HCT116 (cell line): ENCODE measurements at regions not wholly inside any gene's neighbourhood (a gene's known extent, or its start where the extent isn't known, plus 50 kb on each side); places are given as distances from the start of the nearest gene placed in this dataset.

Experiments
- ATF3 ChIP-seq: IDR thresholded peaks from 2 replicates; pipeline ENCODE4 v1.6.1; 2012
- CEBPB ChIP-seq: IDR thresholded peaks from 2 replicates; pipeline ENCODE4 v1.6.1; 2012; ENCODE audit warnings: low read depth
- CTCF ChIP-seq, 3 experiments: fragments of 200-600 bp in 1 of 3; sonication (generic) in 1 of 3; IDR thresholded peaks in 2 of 3; conservative IDR thresholded peaks in 1 of 3; 2 replicates each; pipeline ENCODE4 v1.5.1; 2012 to 2017; ENCODE audit warnings: low read depth in 2 of 3, low read length in 2 of 3, antibody characterized with exemption in 1 of 3, borderline replicate concordance in 1 of 3, control low read depth in 1 of 3, mild to moderate bottlenecking in 1 of 3, mixed read lengths in 1 of 3, mixed run types in 1 of 3, moderate library complexity in 1 of 3; ENCODE audit not compliant: insufficient read depth in 1 of 3
- EZH2 ChIP-seq: fragments of 200-600 bp; sonication (generic); IDR thresholded peaks from 2 replicates; pipeline ENCODE4 v1.6.1; 2017; ENCODE audit warnings: antibody characterized with exemption, mixed run types
- EZH2phosphoT487 ChIP-seq: fragments of 200-600 bp; IDR thresholded peaks from 2 replicates; pipeline ENCODE4 v1.6.1; 2018; ENCODE audit warnings: antibody characterized with exemption, borderline replicate concordance
- FOSL1 ChIP-seq: IDR thresholded peaks from 2 replicates; pipeline ENCODE4 v1.6.1; 2012; ENCODE audit warnings: low read depth
- MAX ChIP-seq: IDR thresholded peaks from 2 replicates; pipeline ENCODE4 v1.6.1; 2012
- POLR2A ChIP-seq: IDR thresholded peaks from 2 replicates; pipeline ENCODE4 v1.7.0; 2011; ENCODE audit warnings: borderline replicate concordance; ENCODE audit not compliant: insufficient read depth, insufficient read length; ENCODE audit errors: extremely low read depth
- POLR2AphosphoS5 ChIP-seq: IDR thresholded peaks from 2 replicates; pipeline ENCODE4 v1.6.1; 2011; ENCODE audit warnings: mild to moderate bottlenecking, low read depth, low read length, moderate library complexity
- RAD21 ChIP-seq: IDR thresholded peaks from 2 replicates; pipeline ENCODE4 v1.6.1; 2012; ENCODE audit warnings: low read depth, mild to moderate bottlenecking
- SRF ChIP-seq: IDR thresholded peaks from 2 replicates; pipeline ENCODE4 v1.6.1; 2012; ENCODE audit warnings: low read depth
- TCF7L2 ChIP-seq: IDR thresholded peaks from 2 replicates; pipeline ENCODE4 v1.7.0; 2011; ENCODE audit warnings: borderline replicate concordance, inconsistent platforms; ENCODE audit not compliant: insufficient read depth, insufficient read length; ENCODE audit errors: extremely low read depth
- ZNF274 ChIP-seq: fragments of 200-500 bp; sonication (Bioruptor generic); IDR thresholded peaks from 2 replicates; pipeline ENCODE4 v1.6.1; 2014; ENCODE audit warnings: mild to moderate bottlenecking, low read depth, low read length, inconsistent platforms

- TF ChIP-seq ZNF274 (no peak), CTCF (IDR thresholded peaks at IDR 0.05 in 2 of 3, conservative IDR thresholded peaks at IDR 0.05 in 1 of 3; ENCODE audit: borderline replicate concordance in 1 of 3, insufficient read depth in 1 of 3, low read depth in 2 of 3, low read length in 2 of 3) (no peak), EZH2 (no peak), POLR2A (no peak), CEBPB (no peak), FOSL1 (no peak), MAX (no peak), POLR2AphosphoS5 (no peak), EZH2phosphoT487 (no peak), SRF (no peak), TCF7L2 (no peak), RAD21 (no peak), ATF3 (no peak)
Observed at GRCh38 chr5:7244208-7244607, 151.7 kb upstream of the ADCY2 start.
